Psoas muscle (tissue), 7 donors: ENCODE measurements at regions not wholly inside any gene's neighbourhood (a gene's known extent, or its start where the extent isn't known, plus 50 kb on each side); places are given as distances from the start of the nearest gene placed in this dataset.

Experiments
- ATAC-seq, 4 donors: fragments of 200-7000 bp; cut with Tn5 transposase; one replicate each; pipeline ENCODE4 v1.9.1; 2020; ENCODE audit warnings: moderate library complexity in 3 of 4, mild to moderate bottlenecking in 2 of 4
- DNase-seq, 2 donors: peaks; one replicate each; pipeline ENCODE4 v3.0.0-alpha.2; 2020
- H3K27ac ChIP-seq: fragments of 200-600 bp; one replicate; pipeline ENCODE4 v1.8.0; 2022
- H3K27me3 ChIP-seq, 3 donors: fragments of 200-600 bp in 1 of 3; one replicate each; pipeline versions ENCODE4 v1.6.1 to v1.8.0; 2013 to 2022; ENCODE audit warnings: low read length in 2 of 3, mild to moderate bottlenecking in 2 of 3, moderate library complexity in 1 of 3; ENCODE audit not compliant: insufficient read depth in 3 of 3
- H3K36me3 ChIP-seq, 2 donors: fragments of 200-600 bp in 1 of 2; one replicate each; pipeline versions ENCODE4 v1.6.1 to v1.8.0; 2013 to 2022; ENCODE audit warnings: low read depth in 1 of 2, mild to moderate bottlenecking in 1 of 2, moderate library complexity in 1 of 2; ENCODE audit not compliant: insufficient read depth in 1 of 2
- H3K4me1 ChIP-seq: fragments of 200-600 bp; one replicate; pipeline ENCODE4 v1.8.0; 2022
- H3K4me3 ChIP-seq: fragments of 200-600 bp; one replicate; pipeline ENCODE4 v1.8.0; 2022; ENCODE audit warnings: mild to moderate bottlenecking
- H3K9me3 ChIP-seq: fragments of 200-600 bp; one replicate; pipeline ENCODE4 v1.8.0; 2022
- CTCF ChIP-seq: fragments of 200-600 bp; IDR thresholded peaks from one replicate; pipeline ENCODE4 v1.8.0; 2022; ENCODE audit warnings: antibody characterized with exemption
- WGBS, 3 donors: extraction: QIAGEN DNeasy Blood & Tissue Kit; methylation state at CpG; one replicate each; pipeline versions ENCODE4 v1.1.6 to v1.1.7; 2013; 5-methylcytosine and 5-hydroxymethylcytosine counted together
- intact Hi-C, 2 donors: fragments of 100-400 bp; cut with DNase I; formaldehyde crosslinking; loops; one replicate each; pipeline versions ENCODE4 v1.11.0 to v1.14.2; 2022
- donor health status: healthy with polysubstance abuse.
- donor health status: DM: no; HTN: no; CAD: no; lungs with moderate emphysema.
- donor health status: Bipolar disorder and iron deficiency.
- donor health status: healthy.
- donor health status: DM: yes; HTN: yes; CAD: no.
- donor health status: DM: no; HTN: no; CAD: no.
- donor health status: DM: yes; HTN: yes; CAD: no.

GRCh38 chr5:29963956-29964355, 1229.5 kb upstream of the CDH6 start:
- Histone ChIP-seq H3K4me1 (no peaks in the 10 kb centered on the region), H3K27ac (no peak overlapping the region), H3K36me3 (no peaks in the 10 kb centered on the region), H3K9me3 (no peaks in the 10 kb centered on the region), H3K4me3 (no peak overlapping the region), H3K27me3 (no peaks in the 10 kb centered on the region)
- no peak for TF ChIP-seq CTCF
- 43 to 47% (median 44%) methylated on average over 3 of the region's 3 CpGs for WGBS, 3 donors
- DNase-seq (no peak), ATAC-seq (no peak)
- intact Hi-C loops, result loop anchor here in 1 of 2 donors (1.0 kb wide), 1 partner anchor 20 kb away; no protein-coding TSS in a partner anchor

- no peak for TF ChIP-seq CTCF
- intact Hi-C loops, result no loop called here
- Histone ChIP-seq H3K9me3 (no peaks in the 10 kb centered on the region), H3K4me3 (no peak overlapping the region), H3K27ac (no peak overlapping the region), H3K27me3 (no peaks in the 10 kb centered on the region), H3K36me3 (no peaks in the 10 kb centered on the region), H3K4me1 (no peaks in the 10 kb centered on the region)
- WGBS, 3 donors, result 36 to 67% (median 64%) methylated on average over 2 of the region's 2 CpGs
- no peak for ATAC-seq
- DNase-seq, result no peak
These were observed 1233.2 kb upstream of the CDH6 start for GRCh38 chr5:29960323-29960722.

GRCh38 chr5:29950416-29951145, 1242.9 kb upstream of the CDH6 start:
- no peaks in the 10 kb centered on the region for H3K4me1 ChIP-seq
- TF ChIP-seq CTCF, result no peak
- intact Hi-C loops, result no loop called here
- 42 to 45% (median 45%) methylated on average over 2 of the region's 2 CpGs for WGBS, 3 donors
- no peaks in the 10 kb centered on the region for H3K27me3 ChIP-seq
- no peak overlapping the region for H3K4me3 ChIP-seq
- no peaks in the 10 kb centered on the region for H3K9me3 ChIP-seq
- no peak for ATAC-seq
- no peak overlapping the region for H3K27ac ChIP-seq
- DNase-seq, result no peak
- no peaks in the 10 kb centered on the region for H3K36me3 ChIP-seq

- DNase-seq (no peak), ATAC-seq (no peak)
- 74 to 87% (median 87%) methylated on average over 7 of the region's 7 CpGs for WGBS, 3 donors
- Histone ChIP-seq H3K4me3 (no peak overlapping the region), H3K27ac (no peak overlapping the region), H3K4me1 (no peaks in the 10 kb centered on the region), H3K36me3 (no peaks in the 10 kb centered on the region), H3K9me3 (no peaks in the 10 kb centered on the region), H3K27me3 (no peaks in the 10 kb centered on the region)
- TF ChIP-seq CTCF, result no peak
- intact Hi-C loops, result no loop called here
These were observed 1244.1 kb upstream of the CDH6 start for GRCh38 chr5:29949301-29949872.
